HG03378 (cell line): ENCODE measurements at regions not wholly inside any gene's neighbourhood (a gene's known extent, or its start where the extent isn't known, plus 50 kb on each side); places are given as distances from the start of the nearest gene placed in this dataset.

Source experiments
- ATAC-seq: cut with Tn5 transposase; IDR thresholded peaks from one replicate; pipeline ENCODE4 v1.9.1; 2021; ENCODE audit warnings: mild to moderate bottlenecking, moderate library complexity; ENCODE audit not compliant: unreplicated experiment

GRCh38 chr4:123455360-123455759 lies 58.8 kb downstream of the SPRY1 start:
- ATAC-seq: no peak

DNA sequence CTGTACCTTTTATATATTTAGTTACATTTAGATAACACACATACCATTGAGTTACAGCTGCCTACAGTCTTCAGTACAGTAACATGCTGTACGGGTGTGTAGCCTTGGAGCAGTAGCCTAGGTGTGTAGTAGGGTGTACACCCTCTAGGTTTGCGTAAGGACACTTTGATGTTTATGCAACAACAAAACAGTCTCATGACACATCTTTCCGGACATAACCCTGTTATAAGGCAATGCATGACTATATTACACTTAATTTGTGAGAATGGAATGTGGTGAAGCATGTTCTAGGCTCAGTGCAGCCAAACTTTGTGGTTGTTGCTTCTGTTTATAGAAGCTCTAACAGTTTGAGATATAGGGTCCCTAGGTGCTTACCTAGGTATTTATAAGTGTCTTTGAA lies 65.4 kb downstream of the SPRY1 start:
- no peak for ATAC-seq

- ATAC-seq: no peak
Observed at GRCh38 chr4:123463869-123464268, 67.3 kb downstream of the SPRY1 start.

GRCh38 chr4:123465416-123465815 lies 68.8 kb downstream of the SPRY1 start:
- ATAC-seq: no peak

GRCh38 chr4:123466080-123466785 lies 69.6 kb downstream of the SPRY1 start:
- no peak for ATAC-seq

DNA sequence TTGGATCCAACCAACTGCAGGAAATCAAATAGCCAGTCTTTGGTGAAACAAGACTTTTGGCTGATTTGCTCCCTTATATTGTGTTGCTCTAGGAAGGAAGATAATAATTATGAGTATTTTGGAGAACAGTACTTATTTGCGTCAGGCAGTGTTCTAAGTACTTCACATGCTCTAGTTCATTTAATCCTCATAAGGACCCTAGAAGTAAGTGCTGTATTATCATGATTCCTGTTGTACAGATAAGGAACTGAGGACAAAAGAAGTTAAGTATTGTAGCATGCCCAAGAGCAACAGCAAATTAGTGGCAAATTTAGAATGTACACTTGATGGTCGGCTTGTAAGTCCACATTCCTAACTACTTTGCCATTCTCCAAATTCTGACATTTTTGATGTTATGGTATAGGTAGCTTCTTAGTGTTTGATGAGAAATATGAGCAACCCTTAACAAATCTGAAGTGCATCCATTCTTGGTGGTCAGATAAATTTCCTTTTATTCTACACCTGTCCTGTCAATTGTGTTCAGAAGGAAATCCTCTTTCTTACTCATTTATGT lies 72.0 kb downstream of the SPRY1 start:
- no peak for ATAC-seq

- ATAC-seq: no peak
Observed at GRCh38 chr4:123469245-123469644, 72.7 kb downstream of the SPRY1 start.

DNA sequence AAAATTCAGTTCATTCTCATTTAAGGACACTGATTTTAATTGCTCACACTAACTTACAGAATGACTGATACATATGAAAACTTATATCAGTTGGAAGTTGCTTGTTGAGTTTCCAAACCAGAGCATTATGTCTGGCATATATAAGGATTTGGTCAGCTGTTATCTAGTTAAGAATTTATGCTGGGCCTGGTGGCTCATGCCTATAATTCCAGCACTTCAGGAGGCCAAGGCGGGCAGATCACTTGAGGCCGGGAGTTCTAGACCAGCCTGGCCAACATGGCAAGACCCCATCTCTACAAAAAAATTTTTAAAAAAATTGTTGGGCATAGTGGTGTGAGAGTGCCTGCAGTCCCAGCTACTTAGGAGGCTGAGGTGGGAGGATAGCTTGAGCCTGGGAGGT lies 73.1 kb downstream of the SPRY1 start:
- ATAC-seq: no peak

- no peak for ATAC-seq
Observed at GRCh38 chr4:123470640-123471039, 74.0 kb downstream of the SPRY1 start.

GRCh38 chr4:123471655-123472369 lies 75.2 kb downstream of the SPRY1 start:
- no peak for ATAC-seq

DNA sequence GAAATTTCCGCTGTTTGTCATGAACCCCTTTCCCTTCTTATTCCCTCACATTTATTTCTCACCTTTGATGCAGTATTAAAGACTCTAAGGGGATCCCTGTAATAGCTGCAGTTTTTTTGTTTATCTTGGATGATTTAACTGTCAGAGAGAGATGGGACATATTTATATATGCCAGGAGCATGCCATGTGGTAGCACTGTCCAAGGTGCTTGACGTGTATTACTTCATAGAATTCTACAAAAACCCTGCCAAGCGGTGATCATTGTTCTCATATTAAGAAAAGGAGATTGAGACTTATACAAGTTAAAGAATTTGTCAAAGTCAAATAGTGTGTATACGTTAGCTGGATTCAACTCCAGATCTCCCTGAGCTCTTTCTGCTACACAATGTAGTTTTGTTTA lies 78.2 kb downstream of the SPRY1 start:
- no peak for ATAC-seq

GRCh38 chr4:123476089-123476488 lies 79.5 kb downstream of the SPRY1 start:
- peak; percentile 52 for ATAC-seq

GRCh38 chr4:123477711-123478209 lies 81.2 kb downstream of the SPRY1 start:
- no peak for ATAC-seq

DNA sequence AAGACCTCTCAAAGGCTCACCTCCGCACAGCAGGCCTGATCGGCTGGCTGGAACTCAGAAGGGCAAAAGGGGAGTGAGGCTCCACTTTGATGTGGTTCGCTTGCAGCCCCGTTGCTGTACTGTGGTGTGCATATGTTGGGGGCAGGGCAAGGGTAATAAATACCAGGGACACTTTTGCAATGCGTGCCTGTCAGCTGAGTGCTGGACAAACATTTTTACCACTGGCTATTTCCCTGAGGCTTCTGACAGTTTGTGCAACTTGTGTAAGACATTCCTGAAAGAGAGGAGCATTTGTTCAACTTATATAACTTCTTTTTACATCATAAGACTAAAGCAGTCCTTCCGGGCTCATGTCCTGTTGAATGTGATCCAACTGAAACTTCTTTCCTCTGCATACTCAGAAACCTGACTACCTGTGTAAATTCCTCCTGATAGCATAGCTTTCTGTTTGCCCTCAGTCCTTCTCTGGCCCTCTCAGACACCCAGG lies 82.3 kb downstream of the SPRY1 start:
- no peak for ATAC-seq

DNA sequence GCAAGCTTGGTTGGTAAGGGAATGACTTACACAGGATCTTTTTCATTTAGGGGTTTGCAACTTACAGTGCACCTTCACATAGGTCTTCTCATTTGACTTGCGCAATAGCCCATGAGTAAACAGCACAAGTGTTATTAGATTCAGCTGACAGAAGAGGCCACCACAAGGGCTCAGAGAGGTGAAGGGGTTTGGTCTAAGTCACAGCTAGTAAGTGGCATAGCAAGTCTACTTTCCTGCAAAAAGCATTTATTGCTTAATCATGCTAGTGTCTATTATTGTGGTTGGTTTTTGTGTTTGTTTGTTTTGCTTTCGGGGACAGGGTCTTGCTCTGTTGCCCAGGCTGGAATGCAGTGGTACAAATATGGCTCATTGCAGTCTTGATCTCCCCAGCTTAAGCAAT lies 83.3 kb downstream of the SPRY1 start:
- no peak for ATAC-seq

DNA sequence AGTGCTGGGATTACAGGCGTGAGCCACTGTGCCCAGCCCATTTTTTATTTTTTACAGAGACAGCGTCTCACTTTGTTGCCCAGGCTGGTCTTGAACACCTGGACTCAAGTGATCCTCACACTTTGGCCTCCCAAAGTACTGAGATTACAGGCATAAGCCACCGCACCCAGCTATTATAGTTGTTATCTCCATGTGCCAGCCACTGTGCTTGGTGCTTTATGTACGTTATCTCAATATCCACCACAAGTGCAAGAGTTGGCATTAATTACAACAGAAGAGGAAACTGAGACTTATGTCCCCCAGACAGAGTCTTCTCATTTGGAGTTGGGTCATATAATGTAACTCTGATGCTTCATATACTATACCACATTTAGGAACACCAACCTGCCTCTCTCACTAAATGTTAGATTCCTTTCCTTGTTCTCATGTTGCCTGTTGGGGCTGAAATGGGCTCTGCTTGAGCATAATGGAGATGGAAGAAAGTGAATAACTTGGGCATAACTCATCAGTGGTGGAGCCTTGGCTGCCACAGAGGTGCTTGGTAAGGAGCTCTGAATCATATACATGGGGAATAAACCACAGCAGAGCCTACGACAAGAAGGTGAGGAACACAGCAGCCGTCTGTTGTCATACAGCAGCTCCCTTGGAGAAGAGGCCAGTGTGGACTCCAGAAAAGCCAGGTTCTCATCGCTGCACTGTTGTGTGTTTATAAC lies 84.3 kb downstream of the SPRY1 start:
- no peak for ATAC-seq

DNA sequence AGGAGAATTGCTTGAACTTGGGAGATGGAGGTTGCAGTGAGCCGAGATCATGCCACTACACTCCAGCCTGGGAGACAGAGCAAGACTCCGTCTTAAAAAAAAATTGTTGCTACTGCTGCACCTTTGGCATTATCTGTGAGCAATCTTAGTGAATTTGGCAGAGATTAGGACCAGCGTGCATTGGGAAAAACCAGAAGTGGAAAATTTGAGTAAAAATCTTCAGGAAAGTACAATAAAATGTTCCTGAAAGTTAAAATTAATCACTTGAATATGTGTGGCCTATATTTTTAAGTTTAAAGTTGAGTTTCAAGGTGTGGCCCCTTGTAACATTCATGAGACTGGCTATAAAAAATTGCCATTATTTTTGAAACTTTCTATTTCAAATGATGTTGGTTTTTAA lies 85.1 kb downstream of the SPRY1 start:
- ATAC-seq: no peak

DNA sequence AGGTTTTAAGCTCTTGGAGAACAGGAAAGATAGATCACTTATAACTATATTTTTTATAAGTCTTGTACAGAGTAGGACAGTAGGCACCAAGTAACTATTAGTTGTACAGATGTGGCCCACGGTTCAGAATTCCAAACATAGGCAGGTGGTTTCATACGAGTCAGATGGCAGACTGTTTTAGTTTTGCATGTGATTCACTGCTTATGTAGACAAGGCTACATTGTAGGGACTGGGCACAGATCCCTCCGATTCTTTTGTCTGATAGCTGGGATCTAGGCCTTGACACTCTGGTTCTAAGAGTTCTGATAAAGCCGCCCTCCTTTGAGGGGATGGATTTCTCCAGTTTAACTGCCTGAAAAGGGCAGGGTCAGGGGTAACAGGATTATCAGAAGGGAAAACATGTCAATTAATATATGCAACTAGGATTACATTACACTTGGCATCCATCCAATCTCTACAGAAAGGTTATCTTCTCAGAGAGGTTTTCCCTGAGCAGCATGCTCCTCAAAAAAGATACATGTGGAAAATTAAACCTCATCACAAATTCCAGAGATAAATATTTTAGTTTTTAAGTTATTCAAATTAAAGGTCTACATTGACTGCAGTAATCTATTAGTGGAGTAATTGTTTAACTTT lies 87.8 kb downstream of the SPRY1 start:
- no peak for ATAC-seq

GRCh38 chr4:123485601-123486000 lies 89.0 kb downstream of the SPRY1 start:
- ATAC-seq: no peak

GRCh38 chr4:123488916-123489315 lies 92.3 kb downstream of the SPRY1 start:
- peak; percentile 91 for ATAC-seq

DNA sequence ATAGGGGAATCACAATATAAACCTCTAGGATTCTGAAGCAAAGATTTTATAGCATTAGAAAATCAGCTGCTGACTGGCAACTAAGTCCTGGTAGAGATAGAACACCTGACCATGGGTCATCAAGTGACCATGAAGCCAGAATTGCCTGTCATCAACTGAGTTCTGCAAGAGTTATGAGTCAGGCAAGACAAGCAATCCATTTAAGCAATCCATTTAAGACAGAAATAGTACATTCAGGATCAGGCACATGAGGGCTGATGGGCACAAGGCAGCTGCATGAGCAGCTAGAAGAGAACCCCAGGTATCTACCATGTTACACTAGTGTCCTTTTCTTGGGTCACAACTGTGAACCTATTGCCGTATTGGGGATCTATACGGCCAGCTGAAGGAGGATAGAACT lies 98.9 kb downstream of the SPRY1 start:
- ATAC-seq: no peak
